ENCODE measurements at regions not wholly inside any gene's neighbourhood (a gene's known extent, or its start where the extent isn't known, plus 50 kb on each side); places are given as distances from the start of the nearest gene placed in this dataset.

DNA sequence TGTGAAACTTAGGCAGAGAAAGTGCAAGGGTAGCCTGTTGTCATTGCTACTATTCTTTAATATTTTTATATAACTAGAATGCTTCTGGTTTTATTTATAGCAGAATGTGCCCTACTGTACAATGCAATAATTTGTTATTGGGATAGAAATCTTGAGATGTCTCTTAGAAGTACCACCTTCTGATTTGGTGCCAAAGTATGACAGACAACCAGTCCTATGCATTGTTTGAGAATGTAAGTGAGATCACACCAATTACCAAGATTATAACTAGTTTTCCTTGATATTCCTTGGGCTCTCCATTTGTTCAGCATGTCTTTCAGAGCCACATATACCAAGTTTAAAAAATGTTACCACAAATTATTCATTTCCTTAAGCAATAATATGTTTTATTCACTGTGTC is 399.7 kb downstream of the CPS1 start:
- TF ChIP-seq, protein P1, sequence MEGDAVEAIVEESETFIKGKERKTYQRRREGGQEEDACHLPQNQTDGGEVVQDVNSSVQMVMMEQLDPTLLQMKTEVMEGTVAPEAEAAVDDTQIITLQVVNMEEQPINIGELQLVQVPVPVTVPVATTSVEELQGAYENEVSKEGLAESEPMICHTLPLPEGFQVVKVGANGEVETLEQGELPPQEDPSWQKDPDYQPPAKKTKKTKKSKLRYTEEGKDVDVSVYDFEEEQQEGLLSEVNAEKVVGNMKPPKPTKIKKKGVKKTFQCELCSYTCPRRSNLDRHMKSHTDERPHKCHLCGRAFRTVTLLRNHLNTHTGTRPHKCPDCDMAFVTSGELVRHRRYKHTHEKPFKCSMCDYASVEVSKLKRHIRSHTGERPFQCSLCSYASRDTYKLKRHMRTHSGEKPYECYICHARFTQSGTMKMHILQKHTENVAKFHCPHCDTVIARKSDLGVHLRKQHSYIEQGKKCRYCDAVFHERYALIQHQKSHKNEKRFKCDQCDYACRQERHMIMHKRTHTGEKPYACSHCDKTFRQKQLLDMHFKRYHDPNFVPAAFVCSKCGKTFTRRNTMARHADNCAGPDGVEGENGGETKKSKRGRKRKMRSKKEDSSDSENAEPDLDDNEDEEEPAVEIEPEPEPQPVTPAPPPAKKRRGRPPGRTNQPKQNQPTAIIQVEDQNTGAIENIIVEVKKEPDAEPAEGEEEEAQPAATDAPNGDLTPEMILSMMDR (conservative IDR thresholded peaks at IDR 0.05 in 1 of 2, IDR thresholded peaks at IDR 0.05 in 1 of 2; ENCODE audit: low read depth in 1 of 2, low read length in 2 of 2), result no peak
- TF ChIP-seq EZH2 (IDR thresholded peaks at IDR 0.05; ENCODE audit: low read length, missing control alignments), result no peak
